Neural progenitor cell (in vitro differentiated cells): ENCODE measurements at regions not wholly inside any gene's neighbourhood (a gene's known extent, or its start where the extent isn't known, plus 50 kb on each side); places are given as distances from the start of the nearest gene placed in this dataset.

Experiments
- CTCF ChIP-seq: fragments of 200-600 bp; sonication (generic); IDR thresholded peaks from 2 replicates; pipeline ENCODE4 v1.5.1; 2017; ENCODE audit warnings: antibody characterized with exemption, mild to moderate bottlenecking
- EZH2 ChIP-seq: fragments of 200-600 bp; sonication (generic); IDR thresholded peaks from 2 replicates; pipeline ENCODE4 v1.6.1; 2017; ENCODE audit warnings: antibody characterized with exemption, mild to moderate bottlenecking, moderate library complexity
- EZH2phosphoT487 ChIP-seq: fragments of 200-600 bp; sonication (generic); IDR thresholded peaks from 2 replicates; pipeline ENCODE4 v1.6.1; 2017; ENCODE audit warnings: antibody characterized with exemption

GRCh38 chr13:65585346-65585745 is 1644.8 kb downstream of the PCDH9 start:
- TF ChIP-seq CTCF (no peak), EZH2phosphoT487 (no peak), EZH2 (no peak)
